IMR-90 (cell line): ENCODE measurements at regions not wholly inside any gene's neighbourhood (a gene's known extent, or its start where the extent isn't known, plus 50 kb on each side); places are given as distances from the start of the nearest gene placed in this dataset.

Experiments used
- ATAC-seq: fragments of 200-7000 bp; cut with Tn5 transposase; 2 replicates; pipeline ENCODE4 v1.9.1; 2020; ENCODE audit warnings: low read depth, mild to moderate bottlenecking, moderate library complexity
- BruUV-seq: library from RNA; stranded (reverse); fragments of 400-500 nt; replicated peaks from 2 replicates; lab custom pipeline; 2021; lab: Mats Ljungman, UMichigan
- CTCF ChIA-PET: fragments of 300-600 bp; formaldehyde crosslinking; extraction: SDS; loops from one replicate; lab custom pipeline; 2021; ENCODE audit warnings: antibody characterized with exemption; lab: Yijun Ruan, JAX
- POLR2A ChIA-PET: fragments of 300-600 bp; sonication (Branson Sonifier 250); formaldehyde crosslinking; loops from one replicate; lab custom pipeline; 2022; ENCODE audit warnings: antibody characterized with exemption; ENCODE audit not compliant: unreplicated experiment; lab: Charles Lee
- DNase-seq: peaks from one replicate; pipeline ENCODE4 v3.0.0; 2013
- H2AFZ ChIP-seq: replicated peaks from 2 replicates; pipeline ENCODE3; 2013; ENCODE audit warnings: low read length, mild to moderate bottlenecking; ENCODE audit not compliant: poor library complexity
- H2AK5ac ChIP-seq: 2 replicates; pipeline ENCODE4 v1.6.1; 2013; ENCODE audit warnings: low read depth, low read length, inconsistent platforms
- H2AK9ac ChIP-seq: replicated peaks from 2 replicates; pipeline ENCODE3; 2013; ENCODE audit warnings: mild to moderate bottlenecking, low read depth, low read length, moderate library complexity; ENCODE audit not compliant: poor library complexity
- H2BK120ac ChIP-seq: 2 replicates; pipeline ENCODE4 v1.6.1; 2013; ENCODE audit warnings: low read depth, low read length, inconsistent platforms
- H2BK15ac ChIP-seq: 3 replicates; pipeline ENCODE4 v1.6.1; 2013; ENCODE audit warnings: low read depth, low read length, inconsistent platforms
- H2BK20ac ChIP-seq: 2 replicates; pipeline ENCODE4 v1.6.1; 2013; ENCODE audit warnings: low read depth, mild to moderate bottlenecking, inconsistent platforms, low read length, moderate library complexity
- H2BK5ac ChIP-seq: 2 replicates; pipeline ENCODE4 v1.6.1; 2013; ENCODE audit warnings: mild to moderate bottlenecking, low read depth, low read length, inconsistent platforms; ENCODE audit not compliant: poor library complexity, severe bottlenecking
- H3K14ac ChIP-seq: replicated peaks from 2 replicates; pipeline ENCODE4 v1.6.1; 2013; ENCODE audit warnings: low read depth, low read length, inconsistent platforms
- H3K18ac ChIP-seq: 2 replicates; pipeline ENCODE4 v1.6.1; 2013; ENCODE audit warnings: low read depth, low read length, control low read depth
- H3K23ac ChIP-seq: 2 replicates; pipeline ENCODE4 v1.6.1; 2013; ENCODE audit warnings: low read depth, low read length, inconsistent platforms
- H3K27ac ChIP-seq: 2 replicates; pipeline ENCODE4 v1.5.1; 2013; ENCODE audit warnings: mild to moderate bottlenecking, control low read depth, low read length; ENCODE audit not compliant: insufficient read depth
- H3K27me3 ChIP-seq: 2 replicates; pipeline ENCODE4 v1.6.1; 2013; ENCODE audit warnings: low read length; ENCODE audit not compliant: control insufficient read depth, insufficient read depth
- H3K36me3 ChIP-seq: 2 replicates; pipeline ENCODE4 v1.6.1; 2013; ENCODE audit warnings: low read length, mixed read lengths; ENCODE audit not compliant: control insufficient read depth, insufficient read depth
- H3K4ac ChIP-seq: 2 replicates; pipeline ENCODE4 v1.6.1; 2013; ENCODE audit warnings: low read depth, low read length, inconsistent platforms
- H3K4me1 ChIP-seq: 2 replicates; pipeline ENCODE4 v1.6.1; 2013; ENCODE audit warnings: low read length, mixed read lengths; ENCODE audit not compliant: control insufficient read depth, insufficient read depth
- H3K4me2 ChIP-seq: 2 replicates; pipeline ENCODE4 v1.6.1; 2013; ENCODE audit warnings: low read depth, mild to moderate bottlenecking, control low read depth, low read length, moderate library complexity
- H3K4me3 ChIP-seq: 2 replicates; pipeline ENCODE4 v1.5.1; 2013; ENCODE audit warnings: low read depth, mild to moderate bottlenecking, control low read depth, low read length, moderate library complexity; ENCODE audit not compliant: insufficient read depth
- H3K56ac ChIP-seq: 2 replicates; pipeline ENCODE4 v1.6.1; 2013; ENCODE audit warnings: low read length, inconsistent platforms; ENCODE audit not compliant: insufficient read depth; ENCODE audit errors: extremely low read depth
- H3K79me1 ChIP-seq, 2 experiments: 2 replicates each; pipeline ENCODE4 v1.6.1; 2013; ENCODE audit warnings: low read length in 2 of 2, inconsistent platforms in 1 of 2, low read depth in 1 of 2
- H3K9ac ChIP-seq: 2 replicates; pipeline ENCODE4 v1.6.1; 2013; ENCODE audit warnings: low read depth, low read length, control low read depth
- H3K9me1 ChIP-seq: 2 replicates; pipeline ENCODE4 v1.6.1; 2013; ENCODE audit warnings: low read length, inconsistent platforms; ENCODE audit not compliant: insufficient read depth
- H3K9me3 ChIP-seq: 2 replicates; pipeline ENCODE4 v1.6.1; 2013; ENCODE audit warnings: low read length; ENCODE audit not compliant: control insufficient read depth, insufficient read depth
- H4K20me1 ChIP-seq: 2 replicates; pipeline ENCODE4 v1.6.1; 2013; ENCODE audit warnings: low read length, inconsistent platforms; ENCODE audit not compliant: insufficient read depth
- H4K5ac ChIP-seq: 2 replicates; pipeline ENCODE4 v1.6.1; 2013; ENCODE audit warnings: mild to moderate bottlenecking, low read depth, low read length, control low read depth
- H4K8ac ChIP-seq, 2 experiments: 2 replicates each; pipeline ENCODE4 v1.6.1; 2013; ENCODE audit warnings: low read depth in 2 of 2, low read length in 2 of 2, control low read depth in 1 of 2, inconsistent platforms in 1 of 2
- H4K91ac ChIP-seq: 2 replicates; pipeline ENCODE4 v1.6.1; 2013; ENCODE audit warnings: low read depth, low read length, inconsistent platforms; ENCODE audit not compliant: insufficient read depth
- BHLHE40 ChIP-seq: fragments of 150-350 bp; IDR thresholded peaks from 2 replicates; pipeline ENCODE4 v1.6.1; 2016; ENCODE audit warnings: mild to moderate bottlenecking, low read depth, low read length
- CTCF ChIP-seq: conservative IDR thresholded peaks from 2 replicates; pipeline ENCODE4 v1.5.1; 2012; ENCODE audit warnings: mild to moderate bottlenecking, low read depth, low read length, improper control_type of control experiment
- ELK1 ChIP-seq: fragments of 150-350 bp; IDR thresholded peaks from 2 replicates; pipeline ENCODE4 v1.6.1; 2016; ENCODE audit warnings: low read depth, mild to moderate bottlenecking, low read length, moderate library complexity, borderline replicate concordance
- FOS ChIP-seq: fragments of 150-350 bp; IDR thresholded peaks from 2 replicates; pipeline ENCODE4 v1.6.1; 2016; ENCODE audit warnings: low read depth, low read length
- MAFK ChIP-seq: IDR thresholded peaks from 2 replicates; pipeline ENCODE4 v1.6.1; 2012; ENCODE audit warnings: low read depth, low read length, improper control_type of control experiment
- MXI1 ChIP-seq: IDR thresholded peaks from 2 replicates; pipeline ENCODE4 v1.6.1; 2012; ENCODE audit warnings: low read depth, mild to moderate bottlenecking, low read length, moderate library complexity, borderline replicate concordance
- POLR2A ChIP-seq: IDR thresholded peaks from 2 replicates; pipeline ENCODE4 v1.6.1; 2012; ENCODE audit warnings: mild to moderate bottlenecking, low read depth, low read length
- RCOR1 ChIP-seq: IDR thresholded peaks from 2 replicates; pipeline ENCODE4 v1.6.1; 2012; ENCODE audit warnings: mild to moderate bottlenecking, low read length, improper control_type of control experiment; ENCODE audit not compliant: insufficient replicate concordance
- SMC3 ChIP-seq: fragments of 150-350 bp; IDR thresholded peaks from 2 replicates; pipeline ENCODE4 v1.6.1; 2016; ENCODE audit warnings: low read depth, mild to moderate bottlenecking, antibody characterized with exemption, low read length, moderate library complexity
- WGBS, 2 experiments: methylation state at CpG; one replicate each; pipeline versions ENCODE4 v1.1.5 to v1.1.7; 2013; ENCODE audit warnings: missing lambda C conversion rate in 2 of 2; ENCODE audit not compliant: insufficient read length in 1 of 2; ENCODE audit errors: extremely low coverage in 2 of 2; 5-methylcytosine and 5-hydroxymethylcytosine counted together
- dilution Hi-C: fragments of 300-500 bp; cut with HindIII; formaldehyde crosslinking; loops from one replicate; pipeline ENCODE4 v1.14.3; 2018; ENCODE audit warnings: low sequenced_read_pairs; ENCODE audit not compliant: unreplicated experiment
- in situ Hi-C: fragments of 300-500 bp; cut with MboI; formaldehyde crosslinking; loops from 3 replicates; pipeline ENCODE4 v1.14.3; 2019; ENCODE audit warnings: low sequenced_read_pairs, inconsistent platforms, mixed read lengths
- intact Hi-C: fragments of 100-400 bp; cut with micrococcal nuclease; formaldehyde crosslinking; loops from 2 replicates; pipeline ENCODE4 v1.10.0; 2022

DNA sequence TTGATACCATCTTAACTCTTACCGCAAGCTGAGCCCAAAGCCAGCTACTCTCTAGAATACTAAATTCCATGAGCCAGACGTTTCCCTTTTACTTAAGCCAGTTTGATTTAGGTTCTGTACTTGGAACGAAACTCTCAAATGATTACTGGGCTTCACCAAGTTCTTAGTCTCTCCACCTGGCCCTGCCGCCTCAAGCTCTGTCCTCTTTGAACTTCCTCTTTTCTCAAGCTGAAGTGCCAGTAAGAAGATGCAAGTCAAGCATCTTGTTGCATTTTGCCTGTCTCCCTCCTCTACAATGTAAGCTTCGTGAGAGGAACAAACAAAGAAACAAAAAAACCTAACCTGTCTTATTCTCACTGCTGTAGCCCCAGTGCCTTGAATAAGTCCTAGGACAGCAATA is 358.2 kb upstream of the NPVF start:
- in situ Hi-C loops, result no loop called here
- intact Hi-C loops, result no loop called here

More for the DNA sequence above, 358.2 kb upstream of the NPVF start:
- dilution Hi-C loops, result no loop called here
- Histone ChIP-seq H3K4me1 (no peaks in the 10 kb centered on the region), H4K5ac (no peak overlapping the region), H3K18ac (no peak overlapping the region), H3K9ac (no peak overlapping the region), H3K14ac (no peak overlapping the region), H2BK15ac (no peak overlapping the region), H3K56ac (no peak overlapping the region), H2AFZ (no peak overlapping the region), H3K4me2 (no peak overlapping the region), H3K27me3 (no peaks in the 10 kb centered on the region), H4K20me1 (no peaks in the 10 kb centered on the region), H3K4me3 (no peak overlapping the region), H2BK20ac (no peak overlapping the region), H2AK9ac (no peak overlapping the region), H3K27ac (no peak overlapping the region), H4K8ac (no peak overlapping the region), H3K23ac (no peak overlapping the region), H2BK120ac (no peak overlapping the region), H2AK5ac (no peak overlapping the region), H2BK5ac (no peak overlapping the region), H4K91ac (no peak overlapping the region), H3K9me1 (no peaks in the 10 kb centered on the region), H3K79me1 (no peaks in the 10 kb centered on the region), H3K4ac (no peak overlapping the region), H3K36me3 (no peaks in the 10 kb centered on the region), H3K9me3 (no peaks in the 10 kb centered on the region)
- POLR2A ChIA-PET, result no interaction called here
- no peak for ATAC-seq
- DNase-seq, result no peak
- CTCF ChIA-PET, result no interaction called here
- 26% methylated on average over 2 of the region's 5 CpGs; no CpG with 5 or more reads in 1 of the 2 experiments for WGBS, 2 experiments
- no TSS peak for BruUV-seq
- no peak for TF ChIP-seq FOS
- no peak for TF ChIP-seq ELK1
- TF ChIP-seq BHLHE40, result no peak
- no peak for TF ChIP-seq CTCF
- no peak for TF ChIP-seq RCOR1
- TF ChIP-seq POLR2A, result no peak
- TF ChIP-seq MAFK, result no peak
- no peak for TF ChIP-seq MXI1
- no peak for TF ChIP-seq SMC3
